HG02588 (cell line): ENCODE measurements at regions not wholly inside any gene's neighbourhood (a gene's known extent, or its start where the extent isn't known, plus 50 kb on each side); places are given as distances from the start of the nearest gene placed in this dataset.

ENCODE experiments used
- ATAC-seq: cut with Tn5 transposase; IDR thresholded peaks from one replicate; pipeline ENCODE4 v1.9.1; 2021; ENCODE audit warnings: mild to moderate bottlenecking, moderate library complexity; ENCODE audit not compliant: unreplicated experiment

GRCh38 chr15:25982736-25983135 lies 119.6 kb upstream of the ATP10A start:
- no peak for ATAC-seq

GRCh38 chr15:25981114-25981513 lies 118.0 kb upstream of the ATP10A start:
- ATAC-seq, result no peak

GRCh38 chr15:25972141-25972675 lies 109.1 kb upstream of the ATP10A start:
- no peak for ATAC-seq

- ATAC-seq, result no peak
Observed at GRCh38 chr15:25971053-25971452, 107.9 kb upstream of the ATP10A start.

GRCh38 chr15:25969886-25970285 lies 106.8 kb upstream of the ATP10A start:
- no peak for ATAC-seq

GRCh38 chr15:25967116-25967515 lies 104.0 kb upstream of the ATP10A start:
- ATAC-seq, result no peak

GRCh38 chr15:25965326-25965725 lies 102.2 kb upstream of the ATP10A start:
- no peak for ATAC-seq

GRCh38 chr15:25960273-25960672 lies 97.1 kb upstream of the ATP10A start:
- no peak for ATAC-seq

- ATAC-seq, result no peak
Observed at GRCh38 chr15:25959100-25959499, 96.0 kb upstream of the ATP10A start.

GRCh38 chr15:25955628-25956027 lies 92.5 kb upstream of the ATP10A start:
- ATAC-seq, result no peak

- ATAC-seq, result no peak
Observed at GRCh38 chr15:25954398-25954797, 91.3 kb upstream of the ATP10A start.

GRCh38 chr15:25950014-25950413 lies 86.9 kb upstream of the ATP10A start:
- no peak for ATAC-seq

GRCh38 chr15:25947323-25948314 lies 84.5 kb upstream of the ATP10A start:
- no peak for ATAC-seq

- ATAC-seq, result no peak
Observed at GRCh38 chr15:25946241-25946805, 83.2 kb upstream of the ATP10A start.

- no peak for ATAC-seq
Observed at GRCh38 chr15:25944386-25944785, 81.3 kb upstream of the ATP10A start.

- no peak for ATAC-seq
Observed at GRCh38 chr15:25943831-25944230, 80.7 kb upstream of the ATP10A start.

- ATAC-seq, result no peak
Observed at GRCh38 chr15:25939122-25939521, 76.0 kb upstream of the ATP10A start.

GRCh38 chr15:25937796-25938195 lies 74.7 kb upstream of the ATP10A start:
- ATAC-seq, result no peak

GRCh38 chr15:25936004-25936403 lies 72.9 kb upstream of the ATP10A start:
- no peak for ATAC-seq

- no peak for ATAC-seq
Observed at GRCh38 chr15:25933456-25934158, 70.5 kb upstream of the ATP10A start.

- ATAC-seq, result no peak
Observed at GRCh38 chr15:25932696-25933095, 69.6 kb upstream of the ATP10A start.
